Parathyroid adenoma (tissue), 2 donors: ENCODE measurements at regions not wholly inside any gene's neighbourhood (a gene's known extent, or its start where the extent isn't known, plus 50 kb on each side); places are given as distances from the start of the nearest gene placed in this dataset.

Experiments used
- H2AFZ ChIP-seq: fragments of 300-600 bp; sonication (generic); one replicate; pipeline ENCODE4 v1.7.0; 2017; ENCODE audit warnings: antibody characterized with exemption, mild to moderate bottlenecking
- H3K27ac ChIP-seq: fragments of 300-600 bp; sonication (generic); one replicate; pipeline ENCODE4 v1.7.0; 2017
- H3K27me3 ChIP-seq: fragments of 300-600 bp; sonication (generic); one replicate; pipeline ENCODE4 v1.7.0; 2017; ENCODE audit warnings: low read length; ENCODE audit not compliant: control insufficient read depth, insufficient read depth
- H3K36me3 ChIP-seq: fragments of 300-600 bp; sonication (generic); one replicate; pipeline ENCODE4 v1.7.0; 2017; ENCODE audit warnings: low read length; ENCODE audit not compliant: control insufficient read depth, insufficient read depth
- H3K4me1 ChIP-seq: fragments of 300-600 bp; sonication (generic); one replicate; pipeline ENCODE4 v1.7.0; 2017; ENCODE audit warnings: control low read depth
- H3K4me2 ChIP-seq: fragments of 300-600 bp; sonication (generic); one replicate; pipeline ENCODE4 v1.7.0; 2017; ENCODE audit warnings: low read length
- H3K4me3 ChIP-seq: fragments of 300-600 bp; sonication (generic); one replicate; pipeline ENCODE4 v1.7.0; 2017; ENCODE audit warnings: low read depth, low read length
- H3K79me2 ChIP-seq: fragments of 300-600 bp; sonication (generic); one replicate; pipeline ENCODE4 v1.7.0; 2017; ENCODE audit warnings: control low read depth
- H3K9ac ChIP-seq: fragments of 300-600 bp; sonication (generic); one replicate; pipeline ENCODE4 v1.7.0; 2017; ENCODE audit warnings: mild to moderate bottlenecking
- H3K9me3 ChIP-seq: fragments of 300-600 bp; sonication (generic); one replicate; pipeline ENCODE4 v1.7.0; 2017; ENCODE audit warnings: low read length; ENCODE audit not compliant: control insufficient read depth
- CTCF ChIP-seq: fragments of 300-600 bp; sonication (generic); IDR thresholded peaks from one replicate; pipeline ENCODE4 v1.7.0; 2017; ENCODE audit warnings: antibody characterized with exemption, mild to moderate bottlenecking
- donor health status: primary hyperparathyroidism.

GRCh38 chr2:239845968-239846367, 179.2 kb downstream of the NDUFA10 start:
- H3K79me2 ChIP-seq, result no peaks in the 10 kb centered on the region
- H3K4me2 ChIP-seq, result no peak overlapping the region
- H3K9me3 ChIP-seq, result no peaks in the 10 kb centered on the region
- H3K4me3 ChIP-seq, result no peak overlapping the region
- H3K36me3 ChIP-seq, result no peaks in the 10 kb centered on the region
- H3K4me1 ChIP-seq, result no peaks in the 10 kb centered on the region
- no peak overlapping the region for H2AFZ ChIP-seq
- H3K27ac ChIP-seq, result no peak overlapping the region
- no peak overlapping the region for H3K9ac ChIP-seq
- no peaks in the 10 kb centered on the region for H3K27me3 ChIP-seq
- no peak for TF ChIP-seq CTCF

GRCh38 chr2:239839306-239839705, 185.8 kb downstream of the NDUFA10 start:
- Histone ChIP-seq H3K4me2 (no peak overlapping the region), H3K4me3 (no peak overlapping the region), H3K9me3 (no peaks in the 10 kb centered on the region), H2AFZ (no peak overlapping the region), H3K79me2 (no peaks in the 10 kb centered on the region), H3K36me3 (no peaks in the 10 kb centered on the region), H3K4me1 (no peaks in the 10 kb centered on the region), H3K27me3 (no peaks in the 10 kb centered on the region), H3K27ac (no peak overlapping the region), H3K9ac (no peak overlapping the region)
- no peak for TF ChIP-seq CTCF

GRCh38 chr2:239836021-239836765, 188.9 kb downstream of the NDUFA10 start:
- no peak for TF ChIP-seq CTCF
- Histone ChIP-seq H3K9ac (no peak overlapping the region), H3K4me3 (no peak overlapping the region)

GRCh38 chr2:239835056-239835455, 190.1 kb downstream of the NDUFA10 start:
- Histone ChIP-seq H2AFZ (no peak overlapping the region), H3K4me1 (peaks cover 8% of the 10 kb centered on the region), H3K9me3 (no peaks in the 10 kb centered on the region), H3K79me2 (no peaks in the 10 kb centered on the region), H3K9ac (no peak overlapping the region), H3K27ac (no peak overlapping the region), H3K27me3 (no peaks in the 10 kb centered on the region), H3K4me2 (no peak overlapping the region), H3K4me3 (no peak overlapping the region), H3K36me3 (no peaks in the 10 kb centered on the region)
- TF ChIP-seq CTCF, result no peak

More at GRCh38 chr2:239836021-239836765, 188.9 kb downstream of the NDUFA10 start:
- H3K9me3 ChIP-seq, result no peaks in the 10 kb centered on the region
- no peak overlapping the region for H2AFZ ChIP-seq
- no peaks in the 10 kb centered on the region for H3K36me3 ChIP-seq
- H3K4me2 ChIP-seq, result no peak overlapping the region
- H3K4me1 ChIP-seq, result peaks cover 6% of the 10 kb centered on the region
- H3K79me2 ChIP-seq, result no peaks in the 10 kb centered on the region
- H3K27ac ChIP-seq, result no peak overlapping the region
- no peaks in the 10 kb centered on the region for H3K27me3 ChIP-seq

- Histone ChIP-seq H3K4me3 (no peak overlapping the region), H3K36me3 (no peaks in the 10 kb centered on the region), H3K79me2 (no peaks in the 10 kb centered on the region), H2AFZ (no peak overlapping the region), H3K4me2 (no peak overlapping the region), H3K9ac (no peak overlapping the region), H3K4me1 (peaks cover 8% of the 10 kb centered on the region), H3K27ac (no peak overlapping the region), H3K9me3 (no peaks in the 10 kb centered on the region), H3K27me3 (no peaks in the 10 kb centered on the region)
- TF ChIP-seq CTCF, result no peak
These were observed 191.0 kb downstream of the NDUFA10 start for GRCh38 chr2:239834143-239834542.
